Nephron (organoid): ENCODE measurements at regions not wholly inside any gene's neighbourhood (a gene's known extent, or its start where the extent isn't known, plus 50 kb on each side); places are given as distances from the start of the nearest gene placed in this dataset.

Experiments
- H3K27ac Mint-ChIP-seq, 3 experiments: 2 replicates each; pipeline ENCODE4 v1.8.0; 2020; ENCODE audit warnings: mixed read lengths in 3 of 3, mild to moderate bottlenecking in 2 of 3, moderate library complexity in 1 of 3
- H3K27me3 Mint-ChIP-seq: 2 replicates; pipeline ENCODE4 v1.8.0; 2021; ENCODE audit warnings: low read depth, mild to moderate bottlenecking, moderate library complexity, mixed read lengths
- H3K36me3 Mint-ChIP-seq: 2 replicates; pipeline ENCODE4 v1.8.0; 2020; ENCODE audit warnings: low read depth, mixed read lengths
- H3K4me1 Mint-ChIP-seq: 2 replicates; pipeline ENCODE4 v1.8.0; 2020; ENCODE audit warnings: mixed read lengths
- H3K4me3 Mint-ChIP-seq, 3 experiments: 2 replicates each; pipeline ENCODE4 v1.8.0; 2020; ENCODE audit warnings: mild to moderate bottlenecking in 3 of 3, mixed read lengths in 3 of 3, moderate library complexity in 2 of 3
- H3K9me3 Mint-ChIP-seq: 2 replicates; pipeline ENCODE4 v1.8.0; 2020; ENCODE audit warnings: mixed read lengths
- CTCF ChIP-seq, 3 experiments: fragments of 200-600 bp; sonication (generic); IDR thresholded peaks; one replicate each; pipeline ENCODE4 v1.5.0; 2021; ENCODE audit warnings: antibody characterized with exemption in 3 of 3; ENCODE audit not compliant: unreplicated experiment in 3 of 3

GRCh38 chr5:173472164-173472563 is 143.9 kb upstream of the STC2 start:
- Mint-ChIP-seq H3K9me3 (no peaks in the 10 kb centered on the region), H3K4me3 (peak overlapping the region in 1 of 3 experiments; percentile 13), H3K27ac (peak overlapping the region in 2 of 3 experiments; percentile 47 to 89), H3K4me1 (peaks cover 22% of the 10 kb centered on the region), H3K36me3 (no peaks in the 10 kb centered on the region), H3K27me3 (peaks cover 3% of the 10 kb centered on the region)
- TF ChIP-seq CTCF (IDR thresholded peaks at IDR 0.05; ENCODE audit: unreplicated experiment in 3 of 3): no peak

- H3K4me1 Mint-ChIP-seq: peaks cover 20% of the 10 kb centered on the region
- TF ChIP-seq CTCF (IDR thresholded peaks at IDR 0.05; ENCODE audit: unreplicated experiment in 3 of 3): no peak
- H3K27me3 Mint-ChIP-seq: peaks cover 3% of the 10 kb centered on the region
- H3K36me3 Mint-ChIP-seq: no peaks in the 10 kb centered on the region
- no peak overlapping the region for H3K4me3 Mint-ChIP-seq
- H3K9me3 Mint-ChIP-seq: peaks cover 14% of the 10 kb centered on the region
- no peak overlapping the region for H3K27ac Mint-ChIP-seq
Observed at GRCh38 chr5:173468821-173469251, 140.6 kb upstream of the STC2 start.

- Mint-ChIP-seq H3K4me3 (no peak overlapping the region), H3K4me1 (peaks cover 12% of the 10 kb centered on the region), H3K27ac (no peak overlapping the region), H3K9me3 (peaks cover 14% of the 10 kb centered on the region), H3K27me3 (no peaks in the 10 kb centered on the region), H3K36me3 (no peaks in the 10 kb centered on the region)
- TF ChIP-seq CTCF (IDR thresholded peaks at IDR 0.05; ENCODE audit: unreplicated experiment in 3 of 3): no peak
Observed at GRCh38 chr5:173466227-173466626, 138.0 kb upstream of the STC2 start.

GRCh38 chr5:173464813-173465212 is 136.6 kb upstream of the STC2 start:
- Mint-ChIP-seq H3K9me3 (peaks cover 14% of the 10 kb centered on the region), H3K27ac (no peak overlapping the region), H3K36me3 (no peaks in the 10 kb centered on the region), H3K4me3 (no peak overlapping the region), H3K4me1 (peaks cover 23% of the 10 kb centered on the region), H3K27me3 (peaks cover 4% of the 10 kb centered on the region)
- TF ChIP-seq CTCF (IDR thresholded peaks at IDR 0.05; ENCODE audit: unreplicated experiment in 3 of 3): no peak

GRCh38 chr5:173463207-173463606 is 135.0 kb upstream of the STC2 start:
- H3K36me3 Mint-ChIP-seq: no peaks in the 10 kb centered on the region
- H3K4me1 Mint-ChIP-seq: peaks cover 36% of the 10 kb centered on the region
- H3K4me3 Mint-ChIP-seq: no peak overlapping the region
- peaks cover 14% of the 10 kb centered on the region for H3K9me3 Mint-ChIP-seq
- peaks cover 13% of the 10 kb centered on the region for H3K27me3 Mint-ChIP-seq
- H3K27ac Mint-ChIP-seq: no peak overlapping the region
- no peak for TF ChIP-seq CTCF (IDR thresholded peaks at IDR 0.05; ENCODE audit: unreplicated experiment in 3 of 3)

- Mint-ChIP-seq H3K9me3 (no peaks in the 10 kb centered on the region), H3K4me1 (peaks cover 73% of the 10 kb centered on the region), H3K27me3 (peaks cover 13% of the 10 kb centered on the region), H3K4me3 (peak overlapping the region in 1 of 3 experiments; percentile 41), H3K27ac (peak overlapping the region; percentile 19 to 39 (median 21)), H3K36me3 (no peaks in the 10 kb centered on the region)
- no peak for TF ChIP-seq CTCF (IDR thresholded peaks at IDR 0.05; ENCODE audit: unreplicated experiment in 3 of 3)
Observed at GRCh38 chr5:173458828-173459609, 130.8 kb upstream of the STC2 start.
